ENCODE measurements at regions not wholly inside any gene's neighbourhood (a gene's known extent, or its start where the extent isn't known, plus 50 kb on each side); places are given as distances from the start of the nearest gene placed in this dataset.

- TF ChIP-seq, protein P1, sequence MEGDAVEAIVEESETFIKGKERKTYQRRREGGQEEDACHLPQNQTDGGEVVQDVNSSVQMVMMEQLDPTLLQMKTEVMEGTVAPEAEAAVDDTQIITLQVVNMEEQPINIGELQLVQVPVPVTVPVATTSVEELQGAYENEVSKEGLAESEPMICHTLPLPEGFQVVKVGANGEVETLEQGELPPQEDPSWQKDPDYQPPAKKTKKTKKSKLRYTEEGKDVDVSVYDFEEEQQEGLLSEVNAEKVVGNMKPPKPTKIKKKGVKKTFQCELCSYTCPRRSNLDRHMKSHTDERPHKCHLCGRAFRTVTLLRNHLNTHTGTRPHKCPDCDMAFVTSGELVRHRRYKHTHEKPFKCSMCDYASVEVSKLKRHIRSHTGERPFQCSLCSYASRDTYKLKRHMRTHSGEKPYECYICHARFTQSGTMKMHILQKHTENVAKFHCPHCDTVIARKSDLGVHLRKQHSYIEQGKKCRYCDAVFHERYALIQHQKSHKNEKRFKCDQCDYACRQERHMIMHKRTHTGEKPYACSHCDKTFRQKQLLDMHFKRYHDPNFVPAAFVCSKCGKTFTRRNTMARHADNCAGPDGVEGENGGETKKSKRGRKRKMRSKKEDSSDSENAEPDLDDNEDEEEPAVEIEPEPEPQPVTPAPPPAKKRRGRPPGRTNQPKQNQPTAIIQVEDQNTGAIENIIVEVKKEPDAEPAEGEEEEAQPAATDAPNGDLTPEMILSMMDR (IDR thresholded peaks at IDR 0.05) = no peak
- TF ChIP-seq TEAD1 (CRISPR knock-in tag; IDR thresholded peaks at IDR 0.05) (no peak), ZNF416 (CRISPR knock-in tag; IDR thresholded peaks at IDR 0.05) (no peak), MXD4 (CRISPR knock-in tag; IDR thresholded peaks at IDR 0.05; ENCODE audit: borderline replicate concordance) (no peak), JUN (CRISPR knock-in tag; IDR thresholded peaks at IDR 0.05) (no peak), CREM (CRISPR knock-in tag; IDR thresholded peaks at IDR 0.05) (no peak), GRHL2 (CRISPR knock-in tag; IDR thresholded peaks at IDR 0.05; ENCODE audit: insufficient replicate concordance, severe bottlenecking) (no peak), NR3C1 (CRISPR knock-in tag; conservative IDR thresholded peaks at IDR 0.05; ENCODE audit: low read depth) (no peak), TEAD4 (CRISPR knock-in tag; IDR thresholded peaks at IDR 0.05) (no peak), PRRX2 (CRISPR knock-in tag; IDR thresholded peaks at IDR 0.05) (no peak), NFYB (CRISPR knock-in tag; conservative IDR thresholded peaks at IDR 0.05; ENCODE audit: low read depth) (no peak)
- TF ChIP-seq, protein P2, sequence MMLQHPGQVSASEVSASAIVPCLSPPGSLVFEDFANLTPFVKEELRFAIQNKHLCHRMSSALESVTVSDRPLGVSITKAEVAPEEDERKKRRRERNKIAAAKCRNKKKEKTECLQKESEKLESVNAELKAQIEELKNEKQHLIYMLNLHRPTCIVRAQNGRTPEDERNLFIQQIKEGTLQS (CRISPR knock-in tag; conservative IDR thresholded peaks at IDR 0.05) = no peak
These were observed 197.5 kb upstream of the RAB6C start for GRCh38 chr2:129781749-129782632.
